Stimulated activated naive CD4-positive, alpha-beta T cell (primary cell): ENCODE measurements at regions not wholly inside any gene's neighbourhood (a gene's known extent, or its start where the extent isn't known, plus 50 kb on each side); places are given as distances from the start of the nearest gene placed in this dataset.
"Not testable (repeated sequence)": the region's sequence is repeated elsewhere in the genome, so short reads cannot be mapped to it uniquely, and the experiment has no call there.

ENCODE experiments used
- DNase-seq, 6 experiments: peaks; one replicate each; lab custom pipeline; 2025; lab: John Stamatoyannopoulos, UW

DNA sequence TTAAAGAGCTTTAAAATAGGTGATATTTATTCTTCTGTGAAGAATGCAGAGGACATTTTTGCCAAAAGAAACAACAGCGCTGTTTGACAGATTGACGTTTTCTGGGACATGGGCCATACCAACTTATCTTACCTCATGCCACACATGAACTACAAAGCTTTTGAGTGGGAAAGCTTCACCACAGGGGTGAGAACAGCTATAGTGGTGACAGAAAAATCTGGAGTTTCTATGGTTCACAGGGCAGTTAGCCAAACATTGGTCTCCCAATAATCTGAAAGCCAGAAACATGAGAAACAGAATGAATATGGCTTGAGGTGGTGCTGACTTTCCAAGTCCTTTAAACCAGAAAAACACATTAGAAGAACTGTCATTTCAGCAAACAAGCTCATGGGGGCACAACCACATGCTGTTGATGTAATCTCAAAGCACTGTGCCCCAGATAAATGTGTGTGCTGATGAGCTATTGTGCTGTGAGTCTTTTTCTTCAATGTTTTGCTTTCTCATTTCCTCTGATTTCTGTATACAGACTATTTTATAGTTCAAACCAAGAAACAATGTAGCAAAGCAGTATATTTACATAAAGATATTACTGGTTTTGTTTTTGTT lies 905.4 kb downstream of the SLC16A7 start:
- no peak for DNase-seq

DNA sequence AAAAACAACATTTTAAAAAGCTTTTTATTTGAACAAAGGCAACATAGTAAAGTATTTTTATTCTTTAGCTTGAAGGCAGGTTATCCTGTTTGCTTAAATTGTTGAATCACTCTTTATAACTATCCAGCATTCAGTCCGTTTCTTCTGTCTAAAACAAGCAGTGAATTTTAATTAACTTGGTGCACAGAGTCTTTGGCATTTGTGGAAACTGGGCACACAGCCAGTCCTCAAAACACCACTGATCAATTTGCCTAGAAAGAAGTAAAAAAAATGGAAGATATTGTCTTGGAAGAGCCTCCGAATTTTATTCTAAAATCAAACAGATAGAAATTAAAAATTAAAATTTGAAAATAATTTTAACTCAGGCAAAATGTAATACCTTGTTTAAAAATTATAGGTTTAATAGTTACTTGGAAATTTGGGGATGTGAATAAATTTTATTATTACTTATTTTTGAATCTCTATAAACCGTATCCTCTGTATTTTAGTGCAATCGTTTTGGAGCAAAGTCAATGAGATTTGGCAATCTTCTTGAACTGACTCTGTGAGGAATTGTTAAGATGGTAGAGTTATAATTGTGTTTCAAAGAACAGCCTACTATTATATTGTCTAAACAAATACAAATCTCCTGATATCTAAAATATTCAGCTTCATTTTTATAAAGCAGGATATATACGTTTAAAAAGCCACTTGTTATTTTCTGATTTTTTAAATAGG lies 927.0 kb downstream of the SLC16A7 start:
- DNase-seq, result no peak

DNA sequence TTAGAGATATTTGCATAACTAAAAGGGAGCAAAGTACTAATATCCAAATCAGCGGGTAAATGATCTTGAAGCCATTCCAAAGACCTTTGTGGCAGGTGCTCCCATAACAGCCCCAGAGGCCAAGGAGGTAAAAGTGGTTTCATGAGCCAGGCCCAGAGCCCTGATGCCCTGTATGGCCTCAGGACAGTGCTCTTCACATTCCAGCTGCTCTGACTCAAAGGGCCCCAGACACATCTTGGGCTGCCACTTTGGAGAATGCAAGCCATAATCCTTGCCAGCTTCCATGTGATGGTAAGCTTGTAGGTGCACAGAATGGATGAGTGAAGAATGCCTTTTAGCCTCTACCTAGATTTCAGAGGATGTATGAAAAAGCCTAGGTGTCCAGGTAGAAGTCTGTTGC lies 933.4 kb downstream of the SLC16A7 start:
- no peak for DNase-seq

DNA sequence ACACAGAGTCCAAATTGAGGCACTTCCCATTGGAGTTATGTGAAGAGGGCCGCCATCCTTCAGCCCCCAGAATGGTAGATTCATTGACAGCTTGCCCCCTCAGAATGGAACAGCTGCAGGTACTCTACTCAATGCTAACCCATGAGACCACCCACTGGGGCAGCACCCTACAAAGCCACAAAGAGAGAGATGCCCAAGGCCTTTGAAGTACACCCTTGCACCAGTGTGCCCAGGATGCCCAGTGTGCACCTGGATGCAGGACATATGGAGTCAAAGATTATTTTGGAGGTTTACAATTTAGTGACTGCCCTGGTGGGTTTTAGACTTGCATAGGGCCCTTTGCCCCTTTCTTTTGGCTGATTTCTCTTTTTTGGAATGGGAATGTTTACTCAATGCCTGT lies 933.9 kb downstream of the SLC16A7 start:
- no peak for DNase-seq

DNA sequence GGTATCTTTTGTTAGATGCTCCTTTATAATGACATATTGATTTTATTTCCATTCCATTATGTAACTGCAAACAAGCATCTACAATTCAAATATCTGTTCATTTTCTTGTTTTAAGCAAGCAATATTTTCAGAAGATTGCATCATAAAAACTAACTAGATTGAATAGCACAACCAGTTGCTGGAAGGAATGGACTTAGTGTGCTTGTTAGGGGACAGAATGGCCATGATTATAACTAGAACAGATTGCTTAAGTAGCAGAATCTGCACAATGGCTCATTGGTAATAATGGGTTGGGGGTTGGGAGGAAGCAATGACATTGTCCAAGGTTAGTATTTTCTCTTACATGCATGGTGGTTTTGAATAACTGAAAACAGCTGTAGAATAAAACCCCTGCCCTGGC lies 939.5 kb downstream of the SLC16A7 start:
- DNase-seq, result no peak

DNA sequence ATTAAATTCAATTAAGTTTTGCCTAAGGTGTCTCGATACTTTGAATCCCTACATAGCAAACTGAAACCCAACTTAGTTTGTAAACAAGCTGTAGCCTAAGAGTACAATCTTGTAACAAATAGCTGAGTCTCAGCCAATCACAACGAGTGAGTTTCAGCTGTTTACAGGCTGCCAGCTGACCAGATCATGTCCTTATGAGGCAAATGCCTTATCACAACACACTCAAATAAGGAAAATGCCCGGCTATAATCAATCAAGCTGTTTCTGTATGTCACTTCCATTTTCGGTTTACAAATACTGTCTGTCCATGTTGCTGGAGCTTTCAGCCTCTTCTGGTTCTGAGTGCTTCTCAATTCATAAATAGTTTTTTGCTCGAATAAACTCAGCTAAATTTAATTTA lies 943.8 kb downstream of the SLC16A7 start:
- DNase-seq, result no peak

DNA sequence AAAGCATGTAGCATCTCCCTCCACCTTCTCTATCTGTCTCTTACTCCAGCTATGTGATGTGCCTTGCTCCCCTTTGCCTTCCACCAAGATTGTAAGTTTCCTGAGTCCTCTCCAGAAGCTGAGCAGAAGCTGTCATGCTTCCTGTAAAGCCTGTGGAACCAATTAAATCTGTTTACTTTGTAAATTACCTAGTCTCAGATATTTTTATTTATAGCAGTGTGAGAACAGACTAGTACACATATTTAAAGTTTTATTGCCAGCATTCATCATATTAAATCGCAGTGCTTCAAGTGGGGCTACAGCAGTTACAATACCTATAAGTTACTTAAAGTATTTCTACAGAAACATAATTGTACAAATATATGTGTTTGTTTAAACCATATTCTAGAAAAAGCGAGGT lies 973.1 kb downstream of the SLC16A7 start:
- no peak for DNase-seq

DNA sequence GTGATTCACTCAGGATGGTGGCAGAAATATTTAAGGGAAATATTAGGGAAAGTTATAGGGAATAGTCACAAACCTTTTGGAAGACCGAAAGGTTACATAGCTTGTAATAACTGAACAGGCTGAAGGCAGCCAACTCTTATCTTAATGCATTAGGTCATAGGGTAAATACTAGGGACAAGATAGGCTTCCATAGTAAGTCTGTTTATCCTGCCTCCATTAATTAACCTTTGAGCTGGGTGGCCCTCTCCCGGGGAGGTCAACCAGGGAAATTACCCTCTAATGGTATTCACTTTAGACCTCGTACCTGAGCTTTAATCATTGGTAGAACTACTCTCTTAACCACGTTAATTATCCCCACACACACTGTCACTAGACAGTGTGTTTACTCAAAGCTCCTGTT lies 981.8 kb downstream of the SLC16A7 start:
- DNase-seq, result no peak

DNA sequence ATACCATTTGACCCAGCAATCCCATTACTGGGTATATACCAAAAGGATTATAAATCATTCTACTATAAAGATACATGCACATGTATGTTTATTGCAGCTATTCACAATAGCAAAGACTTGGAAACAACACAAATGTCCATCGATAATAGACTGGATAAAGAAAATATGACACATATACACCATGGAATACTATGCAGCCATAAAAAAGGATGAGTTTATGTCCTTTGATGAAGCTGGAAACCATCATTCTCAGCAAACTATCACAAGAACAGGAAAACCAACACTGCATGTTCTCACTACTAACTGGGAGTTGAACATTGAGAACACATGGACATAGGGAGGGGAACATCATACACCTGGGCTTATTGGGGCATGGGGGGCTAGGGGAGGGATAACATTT lies 991.8 kb downstream of the SLC16A7 start:
- DNase-seq, result not testable (repeated sequence)

DNA sequence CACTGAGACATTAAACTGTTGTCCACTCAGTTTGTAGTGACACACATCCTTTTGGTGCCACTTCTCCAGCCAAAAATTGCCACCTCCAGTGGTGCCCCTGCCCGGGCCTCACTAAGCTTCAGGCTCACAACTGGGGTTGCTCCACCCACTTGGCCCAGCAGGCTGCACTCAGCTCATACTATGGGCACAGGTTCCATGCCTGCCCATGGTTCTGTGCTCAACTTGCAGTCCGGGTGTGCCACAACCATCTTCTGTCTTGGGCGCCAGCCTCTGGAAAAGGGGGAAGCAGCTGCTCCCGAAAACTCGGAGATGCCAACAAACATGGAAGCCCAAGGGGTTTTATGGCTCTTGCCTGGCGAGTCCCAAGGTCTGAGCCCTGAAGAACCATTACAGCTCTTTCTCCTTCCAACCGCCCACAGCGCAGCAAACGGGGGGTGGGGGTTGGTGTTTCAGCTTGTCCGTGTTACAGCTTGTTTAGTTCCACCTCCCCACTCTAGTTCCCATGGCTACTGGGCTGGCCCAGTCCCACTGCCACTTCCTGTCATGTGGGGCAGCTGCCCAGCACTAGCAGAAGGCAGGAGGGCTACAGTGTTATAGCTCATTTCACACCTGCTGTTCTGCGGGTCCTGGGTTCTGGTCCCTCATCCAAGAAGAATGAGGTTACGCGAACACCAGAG lies 998.3 kb downstream of the SLC16A7 start:
- DNase-seq, result no peak

DNA sequence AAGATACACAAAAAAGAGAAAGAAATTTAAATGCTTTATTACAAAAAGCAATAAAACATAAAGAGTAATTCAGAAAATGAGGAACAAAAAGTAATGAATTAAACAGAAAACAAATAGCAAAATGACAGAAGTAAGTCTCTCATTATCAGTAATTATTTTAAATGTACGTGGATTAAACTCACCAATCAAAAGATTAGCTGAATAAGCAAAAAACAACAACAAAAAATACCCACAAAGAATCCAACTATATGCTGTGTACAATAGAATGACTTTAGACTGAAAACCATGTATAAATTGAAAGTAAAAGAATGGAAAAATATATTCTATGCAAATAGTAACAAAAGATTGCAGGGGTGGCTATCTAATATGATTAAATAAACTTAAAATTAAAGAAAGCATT lies 1006.8 kb downstream of the SLC16A7 start:
- DNase-seq, result no peak

DNA sequence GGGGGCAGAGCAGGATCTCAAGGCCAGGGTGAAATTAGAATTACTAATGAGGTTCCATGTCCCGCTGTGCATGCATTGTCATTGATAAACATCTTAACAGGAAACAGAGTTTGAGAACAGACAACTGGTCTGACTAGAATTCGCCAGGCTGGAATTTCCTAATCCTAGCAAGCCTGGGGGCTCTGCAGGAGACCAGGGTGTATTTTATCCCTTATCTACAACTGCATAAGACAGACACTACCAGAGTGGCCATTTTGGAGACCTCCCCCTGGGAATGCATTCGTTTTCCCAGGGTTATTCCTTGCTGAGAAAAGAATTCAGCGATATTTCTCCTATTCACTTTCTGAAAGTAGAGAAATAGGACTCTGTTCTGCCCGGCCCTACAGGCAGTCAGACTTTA lies 1007.6 kb downstream of the SLC16A7 start:
- not testable (repeated sequence) for DNase-seq

DNA sequence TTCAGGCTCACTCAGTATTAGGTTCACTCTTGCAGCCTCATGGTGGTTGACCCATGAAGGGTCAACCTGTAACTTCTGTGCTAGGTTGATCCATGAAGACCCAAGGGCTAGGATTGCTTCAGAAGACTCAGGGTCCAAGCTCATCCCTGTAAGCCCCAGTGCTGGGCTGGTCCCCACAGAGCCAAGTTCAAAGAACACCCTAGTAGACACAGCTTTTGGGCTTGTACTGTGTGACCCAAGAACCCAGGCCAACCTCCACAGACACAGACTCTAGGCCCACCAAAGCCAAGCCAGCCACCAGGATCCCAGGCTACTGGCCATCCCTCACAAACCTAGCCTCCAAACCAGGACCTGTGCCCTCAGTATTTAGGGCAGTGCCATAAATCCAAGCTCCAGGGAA lies 1020.6 kb downstream of the SLC16A7 start:
- no peak for DNase-seq

DNA sequence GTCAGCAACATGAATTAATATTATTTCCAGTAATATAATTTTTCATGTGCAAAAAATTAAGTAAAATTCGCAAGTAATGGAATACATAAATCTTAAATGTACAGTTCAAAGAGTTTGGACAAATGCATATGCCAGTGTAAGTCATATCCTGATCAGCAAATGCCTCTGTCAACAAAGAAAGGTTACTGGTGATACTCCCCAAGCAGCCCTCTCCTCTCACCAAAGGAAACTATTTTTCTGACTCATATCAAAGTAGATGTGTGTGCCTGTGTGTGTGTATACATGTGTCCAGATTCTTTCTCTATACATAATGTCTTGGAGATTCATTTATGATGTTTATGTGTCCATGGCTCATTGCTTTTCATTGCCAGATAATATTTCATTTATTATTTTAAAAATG lies 1035.0 kb downstream of the SLC16A7 start:
- no peak for DNase-seq

DNA sequence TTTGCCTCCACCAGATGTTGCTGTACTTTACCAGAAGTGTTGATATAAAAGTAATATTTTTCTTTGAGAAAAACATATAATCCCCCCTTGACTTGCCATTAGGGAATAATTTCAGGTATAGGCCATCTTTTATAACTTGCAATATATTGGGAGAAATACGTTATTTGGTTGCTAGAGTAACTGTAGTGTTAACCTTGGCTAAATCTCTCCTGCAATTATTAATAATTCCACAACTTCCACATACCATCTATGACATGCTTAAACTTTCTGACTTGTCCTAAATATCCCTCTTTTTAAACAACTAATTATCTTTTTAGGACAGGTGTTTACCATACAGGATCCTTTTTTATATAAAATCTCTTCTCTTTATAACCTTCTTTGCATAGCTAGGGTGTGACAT lies 1048.2 kb downstream of the SLC16A7 start:
- DNase-seq, result no peak

DNA sequence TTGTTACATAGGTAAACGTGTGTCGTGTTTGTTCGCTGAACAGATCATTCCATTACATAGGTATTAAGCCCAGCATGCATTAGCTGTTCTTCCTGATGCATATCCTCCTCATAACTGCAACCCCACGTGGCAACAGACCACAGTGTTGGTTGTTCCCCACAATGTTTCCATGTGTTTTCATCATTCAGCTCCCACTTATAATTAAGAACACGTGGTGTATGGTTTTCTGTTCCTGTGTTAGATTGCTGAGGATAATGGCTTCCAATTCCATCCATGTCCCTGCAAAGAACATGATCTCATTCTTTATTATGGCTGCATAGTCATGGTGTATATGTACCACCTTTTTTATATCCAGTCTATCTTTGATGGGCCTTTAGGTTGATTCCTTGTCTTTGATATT lies 1071.1 kb downstream of the SLC16A7 start:
- no peak for DNase-seq

DNA sequence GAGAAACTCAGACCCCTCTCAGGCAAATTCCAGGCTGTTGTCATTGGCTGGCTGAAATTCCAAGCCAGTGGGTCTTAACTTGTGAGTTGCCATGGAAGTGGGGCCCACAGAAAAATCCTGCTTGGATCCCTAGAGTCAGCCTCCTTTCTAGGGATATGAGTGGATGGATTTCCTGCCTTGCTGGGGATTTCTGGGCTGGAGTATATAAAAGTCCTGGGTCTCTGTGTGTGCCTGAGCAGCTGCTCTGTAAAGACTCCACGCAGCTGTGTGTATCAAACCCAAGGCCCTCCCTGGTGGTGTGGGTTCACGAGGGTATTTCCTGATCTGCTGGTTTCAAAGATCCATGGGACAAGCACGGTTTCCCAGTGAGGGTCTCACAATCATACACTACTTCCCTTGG lies 1077.1 kb downstream of the SLC16A7 start:
- no peak for DNase-seq

DNA sequence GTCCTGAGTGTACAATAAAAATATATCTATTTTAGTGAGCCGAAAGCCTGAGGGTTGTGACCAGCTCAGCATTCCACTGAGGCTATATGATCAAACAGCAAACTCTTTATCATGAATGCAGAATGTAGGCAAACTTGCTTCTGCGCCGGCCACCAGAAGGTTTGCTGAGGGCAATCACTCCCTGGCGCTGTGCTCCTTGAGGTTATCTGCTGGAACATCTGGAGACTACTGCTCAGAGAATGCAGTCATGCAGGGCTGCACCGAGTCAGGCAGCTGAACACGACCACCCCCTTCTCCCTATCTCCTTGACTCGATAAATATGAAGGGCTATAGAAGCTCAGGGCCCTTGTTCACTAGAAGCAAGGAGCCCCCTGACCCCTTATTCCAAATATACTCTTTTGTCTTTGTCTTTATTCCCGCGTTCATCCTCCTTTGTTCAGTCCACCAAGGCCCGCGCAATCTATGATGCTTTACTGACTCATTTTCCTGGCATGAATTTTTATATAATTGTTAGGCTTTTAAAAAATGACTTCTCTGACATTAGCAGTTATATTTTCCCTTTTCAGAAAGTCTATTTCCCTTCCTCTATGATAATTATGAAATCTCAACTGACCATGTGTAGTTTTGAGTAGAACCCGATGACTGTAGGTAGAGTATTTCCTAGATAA lies 1089.3 kb downstream of the SLC16A7 start:
- DNase-seq, result no peak

DNA sequence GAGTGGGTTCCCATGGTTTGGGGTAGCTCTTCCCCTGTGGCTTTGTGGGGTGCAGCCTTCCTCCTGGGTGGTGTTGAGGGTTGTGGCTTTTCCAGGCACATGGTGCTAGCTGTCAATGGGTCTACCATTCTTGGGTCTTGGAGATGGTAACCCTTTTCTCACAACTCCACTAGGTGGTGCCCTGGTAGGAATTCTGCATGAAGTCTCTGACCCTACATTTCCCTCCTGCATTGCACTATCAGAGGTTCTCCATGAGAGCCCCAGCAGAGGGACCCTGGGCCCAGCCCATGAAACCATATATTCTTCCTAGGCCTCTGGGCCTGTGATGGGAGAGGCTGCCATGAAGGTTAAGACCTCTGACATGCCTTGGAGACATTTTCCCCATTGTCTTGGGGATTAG lies 1093.3 kb downstream of the SLC16A7 start:
- DNase-seq, result no peak

DNA sequence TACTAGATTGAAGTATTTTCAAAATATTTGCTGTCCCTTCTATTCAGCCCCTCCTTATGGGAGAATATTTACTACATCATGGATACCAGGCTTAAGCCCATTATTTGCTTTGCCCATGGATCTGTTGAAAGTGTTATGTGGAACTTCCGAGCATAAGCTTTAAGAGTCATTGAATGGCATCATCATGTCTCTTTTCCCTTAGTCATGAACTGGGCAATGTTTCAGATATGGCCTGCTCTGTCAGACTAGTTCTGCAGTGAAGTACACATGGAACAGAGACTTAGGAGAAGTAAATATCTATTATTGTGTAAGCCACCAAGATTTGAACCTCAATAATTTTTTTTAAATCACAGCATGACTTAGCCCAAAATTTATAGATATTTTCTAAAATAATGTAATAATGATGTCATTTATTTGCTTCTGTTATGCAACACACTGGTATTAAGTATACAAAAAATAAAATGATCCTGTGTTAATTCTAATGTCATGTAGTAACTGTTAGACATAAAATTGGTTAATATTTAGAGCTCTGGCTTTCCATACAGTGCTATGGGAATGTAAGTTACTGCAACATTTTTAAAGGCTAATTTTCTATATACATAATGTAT lies 1097.3 kb downstream of the SLC16A7 start:
- DNase-seq, result no peak

DNA sequence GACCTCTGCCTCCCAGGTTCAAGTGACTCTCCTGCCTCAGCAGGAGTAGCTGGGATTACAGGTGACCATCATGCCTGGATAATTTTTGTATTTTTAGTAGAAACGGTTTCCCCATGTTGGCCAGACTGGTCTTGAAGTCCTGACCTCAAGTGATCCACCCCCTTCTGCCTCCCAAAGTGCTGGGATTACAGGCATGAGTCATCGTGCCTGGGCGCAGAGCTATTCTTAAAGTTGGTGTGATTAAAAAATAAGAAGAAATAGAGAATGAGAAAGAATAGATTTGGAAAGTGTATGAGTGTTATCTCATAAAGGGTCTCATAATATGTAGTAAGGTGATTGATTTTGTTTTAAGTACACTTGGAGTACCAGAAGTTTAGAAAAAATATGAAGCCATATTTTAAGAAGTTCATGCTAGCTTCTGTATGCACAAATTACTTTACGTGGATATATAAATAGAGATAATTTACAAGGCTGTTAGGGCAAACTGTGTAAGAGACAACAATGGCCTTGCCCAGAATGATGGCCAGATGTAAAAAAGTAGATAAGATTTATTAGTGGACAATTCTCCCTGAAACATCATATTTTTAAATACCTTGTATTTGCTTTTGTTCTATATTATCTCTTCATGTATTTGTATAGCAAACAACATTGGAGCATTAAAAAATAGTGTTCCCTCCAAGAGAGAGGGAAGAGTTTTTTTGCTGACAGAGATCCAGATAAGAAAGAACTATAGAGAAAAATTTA lies 1108.5 kb downstream of the SLC16A7 start:
- DNase-seq, result no peak

DNA sequence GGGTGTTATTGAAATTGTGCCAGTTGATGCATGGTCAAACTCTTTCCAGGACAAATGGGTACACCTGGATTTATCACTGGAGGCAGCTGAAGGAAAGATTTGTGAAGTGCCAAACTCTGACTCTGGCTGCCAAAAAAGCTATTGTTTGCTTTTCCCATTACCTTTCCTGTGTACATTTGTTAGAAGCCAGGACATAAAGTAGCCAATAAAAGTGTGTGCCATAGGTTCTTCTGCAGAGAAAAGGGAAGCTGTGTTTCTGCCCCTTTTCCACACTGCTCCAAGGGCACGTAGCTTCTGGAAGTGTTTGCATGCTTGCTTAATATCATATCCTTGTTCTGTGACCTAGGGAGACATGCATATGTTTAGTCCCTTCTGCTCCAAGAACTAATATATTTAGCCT lies 1114.4 kb downstream of the SLC16A7 start:
- no peak for DNase-seq
